ENCODE measurements at regions not wholly inside any gene's neighbourhood (a gene's known extent, or its start where the extent isn't known, plus 50 kb on each side); places are given as distances from the start of the nearest gene placed in this dataset.

DNA sequence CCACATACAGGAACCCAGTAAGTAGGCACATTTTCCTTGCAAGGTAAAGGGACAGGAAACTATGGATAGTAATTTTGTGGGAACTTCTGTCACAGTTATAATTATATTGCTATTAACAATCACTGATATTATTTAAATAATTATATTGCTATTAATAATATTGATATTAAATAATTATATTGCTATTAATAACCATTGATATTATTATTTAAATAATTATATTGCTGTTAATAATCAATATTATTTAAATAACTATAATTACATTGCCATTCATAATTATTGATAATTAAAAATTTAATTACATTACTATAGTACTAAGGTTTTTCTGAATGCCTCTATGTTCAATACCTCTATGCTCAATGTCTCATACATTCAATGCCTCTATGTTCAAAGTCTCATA lies 385.6 kb upstream of the SGCD start:
- TF ChIP-seq, protein P1, sequence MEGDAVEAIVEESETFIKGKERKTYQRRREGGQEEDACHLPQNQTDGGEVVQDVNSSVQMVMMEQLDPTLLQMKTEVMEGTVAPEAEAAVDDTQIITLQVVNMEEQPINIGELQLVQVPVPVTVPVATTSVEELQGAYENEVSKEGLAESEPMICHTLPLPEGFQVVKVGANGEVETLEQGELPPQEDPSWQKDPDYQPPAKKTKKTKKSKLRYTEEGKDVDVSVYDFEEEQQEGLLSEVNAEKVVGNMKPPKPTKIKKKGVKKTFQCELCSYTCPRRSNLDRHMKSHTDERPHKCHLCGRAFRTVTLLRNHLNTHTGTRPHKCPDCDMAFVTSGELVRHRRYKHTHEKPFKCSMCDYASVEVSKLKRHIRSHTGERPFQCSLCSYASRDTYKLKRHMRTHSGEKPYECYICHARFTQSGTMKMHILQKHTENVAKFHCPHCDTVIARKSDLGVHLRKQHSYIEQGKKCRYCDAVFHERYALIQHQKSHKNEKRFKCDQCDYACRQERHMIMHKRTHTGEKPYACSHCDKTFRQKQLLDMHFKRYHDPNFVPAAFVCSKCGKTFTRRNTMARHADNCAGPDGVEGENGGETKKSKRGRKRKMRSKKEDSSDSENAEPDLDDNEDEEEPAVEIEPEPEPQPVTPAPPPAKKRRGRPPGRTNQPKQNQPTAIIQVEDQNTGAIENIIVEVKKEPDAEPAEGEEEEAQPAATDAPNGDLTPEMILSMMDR (IDR thresholded peaks at IDR 0.05) = no peak
- TF ChIP-seq, protein P2, sequence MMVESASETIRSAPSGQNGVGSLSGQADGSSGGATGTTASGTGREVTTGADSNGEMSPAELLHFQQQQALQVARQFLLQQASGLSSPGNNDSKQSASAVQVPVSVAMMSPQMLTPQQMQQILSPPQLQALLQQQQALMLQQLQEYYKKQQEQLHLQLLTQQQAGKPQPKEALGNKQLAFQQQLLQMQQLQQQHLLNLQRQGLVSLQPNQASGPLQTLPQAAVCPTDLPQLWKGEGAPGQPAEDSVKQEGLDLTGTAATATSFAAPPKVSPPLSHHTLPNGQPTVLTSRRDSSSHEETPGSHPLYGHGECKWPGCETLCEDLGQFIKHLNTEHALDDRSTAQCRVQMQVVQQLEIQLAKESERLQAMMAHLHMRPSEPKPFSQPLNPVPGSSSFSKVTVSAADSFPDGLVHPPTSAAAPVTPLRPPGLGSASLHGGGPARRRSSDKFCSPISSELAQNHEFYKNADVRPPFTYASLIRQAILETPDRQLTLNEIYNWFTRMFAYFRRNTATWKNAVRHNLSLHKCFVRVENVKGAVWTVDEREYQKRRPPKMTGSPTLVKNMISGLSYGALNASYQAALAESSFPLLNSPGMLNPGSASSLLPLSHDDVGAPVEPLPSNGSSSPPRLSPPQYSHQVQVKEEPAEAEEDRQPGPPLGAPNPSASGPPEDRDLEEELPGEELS (CRISPR knock-in tag; IDR thresholded peaks at IDR 0.05) = no peak
- TF ChIP-seq, protein P3, sequence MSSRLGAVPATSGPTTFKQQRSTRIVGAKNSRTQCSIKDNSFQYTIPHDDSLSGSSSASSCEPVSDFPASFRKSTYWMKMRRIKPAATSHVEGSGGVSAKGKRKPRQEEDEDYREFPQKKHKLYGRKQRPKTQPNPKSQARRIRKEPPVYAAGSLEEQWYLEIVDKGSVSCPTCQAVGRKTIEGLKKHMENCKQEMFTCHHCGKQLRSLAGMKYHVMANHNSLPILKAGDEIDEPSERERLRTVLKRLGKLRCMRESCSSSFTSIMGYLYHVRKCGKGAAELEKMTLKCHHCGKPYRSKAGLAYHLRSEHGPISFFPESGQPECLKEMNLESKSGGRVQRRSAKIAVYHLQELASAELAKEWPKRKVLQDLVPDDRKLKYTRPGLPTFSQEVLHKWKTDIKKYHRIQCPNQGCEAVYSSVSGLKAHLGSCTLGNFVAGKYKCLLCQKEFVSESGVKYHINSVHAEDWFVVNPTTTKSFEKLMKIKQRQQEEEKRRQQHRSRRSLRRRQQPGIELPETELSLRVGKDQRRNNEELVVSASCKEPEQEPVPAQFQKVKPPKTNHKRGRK (CRISPR knock-in tag; IDR thresholded peaks at IDR 0.05; ENCODE audit: borderline replicate concordance) = no peak
- TF ChIP-seq CREM (CRISPR knock-in tag; IDR thresholded peaks at IDR 0.05) = no peak
- TF ChIP-seq, protein P4, sequence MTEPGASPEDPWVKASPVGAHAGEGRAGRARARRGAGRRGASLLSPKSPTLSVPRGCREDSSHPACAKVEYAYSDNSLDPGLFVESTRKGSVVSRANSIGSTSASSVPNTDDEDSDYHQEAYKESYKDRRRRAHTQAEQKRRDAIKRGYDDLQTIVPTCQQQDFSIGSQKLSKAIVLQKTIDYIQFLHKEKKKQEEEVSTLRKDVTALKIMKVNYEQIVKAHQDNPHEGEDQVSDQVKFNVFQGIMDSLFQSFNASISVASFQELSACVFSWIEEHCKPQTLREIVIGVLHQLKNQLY (CRISPR knock-in tag; IDR thresholded peaks at IDR 0.05) = no peak
- TF ChIP-seq, protein P5, sequence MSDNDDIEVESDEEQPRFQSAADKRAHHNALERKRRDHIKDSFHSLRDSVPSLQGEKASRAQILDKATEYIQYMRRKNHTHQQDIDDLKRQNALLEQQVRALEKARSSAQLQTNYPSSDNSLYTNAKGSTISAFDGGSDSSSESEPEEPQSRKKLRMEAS (CRISPR knock-in tag; IDR thresholded peaks at IDR 0.05) = no peak
- TF ChIP-seq, protein P6, sequence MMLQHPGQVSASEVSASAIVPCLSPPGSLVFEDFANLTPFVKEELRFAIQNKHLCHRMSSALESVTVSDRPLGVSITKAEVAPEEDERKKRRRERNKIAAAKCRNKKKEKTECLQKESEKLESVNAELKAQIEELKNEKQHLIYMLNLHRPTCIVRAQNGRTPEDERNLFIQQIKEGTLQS (CRISPR knock-in tag; conservative IDR thresholded peaks at IDR 0.05) = no peak
